ENCODE measurements at regions not wholly inside any gene's neighbourhood (a gene's known extent, or its start where the extent isn't known, plus 50 kb on each side); places are given as distances from the start of the nearest gene placed in this dataset.

GRCh38 chr21:19461481-19462205 lies 1058.1 kb upstream of the TMPRSS15 start:
- H4K20me1 ChIP-seq (replicated peaks; ENCODE audit: control insufficient read depth, extremely low read depth, insufficient read depth, low read length): no peaks in the 10 kb centered on the region
- ChIA-PET CTCF (no interaction called here), POLR2A (no interaction called here)
- no peak overlapping the region for H3K4me2 ChIP-seq (ENCODE audit: insufficient read depth, low read length)
- no peak for DNase-seq (ENCODE audit: low read depth, low spot score)
- H3K9ac ChIP-seq (replicated peaks; ENCODE audit: extremely low read depth, insufficient read depth, low read length): no peak overlapping the region
- intact Hi-C loops (cut with micrococcal nuclease) (no loop called here), dilution Hi-C loops (cut with MboI; ENCODE audit: extremely low pct_ligation_motif_present, low sequenced_read_pairs) (no loop called here)
- no TSS peak for BruUV-seq (replicated peaks)
- H3K9me3 ChIP-seq (replicated peaks; ENCODE audit: control insufficient read depth, insufficient read depth, low read length): no peaks in the 10 kb centered on the region
- H3K4me1 ChIP-seq (ENCODE audit: control insufficient read depth, extremely low read depth, insufficient read depth, low read length): no peaks in the 10 kb centered on the region
- H3K79me2 ChIP-seq (ENCODE audit: control insufficient read depth, insufficient read depth, low read length): no peaks in the 10 kb centered on the region
- H3K27me3 ChIP-seq (ENCODE audit: control insufficient read depth in 2 of 2, insufficient read depth in 2 of 2, low read length in 2 of 2): no peaks in the 10 kb centered on the region
- TF ChIP-seq EZH2 (IDR thresholded peaks at IDR 0.05; ENCODE audit: borderline replicate concordance, low read depth, low read length, severe bottlenecking) (no peak), JUN (IDR thresholded peaks at IDR 0.05; ENCODE audit: borderline replicate concordance, insufficient read depth, insufficient read length, low read depth) (no peak), FOS (IDR thresholded peaks at IDR 0.05; ENCODE audit: borderline replicate concordance, insufficient read depth, low read length) (no peak), MAX (IDR thresholded peaks at IDR 0.05; ENCODE audit: insufficient read depth, insufficient read length) (no peak), GATA2 (IDR thresholded peaks at IDR 0.05; ENCODE audit: insufficient read depth, insufficient read length, low read depth, low read length) (no peak), MYC (IDR thresholded peaks at IDR 0.05; ENCODE audit: low read depth, low read length) (no peak), POLR2A (IDR thresholded peaks at IDR 0.05; ENCODE audit: low read depth, low read length) (no peak), POLR2AphosphoS5 (IDR thresholded peaks at IDR 0.05; ENCODE audit: insufficient read depth, low read depth, low read length) (no peak), CTCF (IDR thresholded peaks at IDR 0.05; ENCODE audit: extremely low read depth in 1 of 2, insufficient read depth in 1 of 2, low read depth in 1 of 2, low read length in 2 of 2) (no peak)
- no peak overlapping the region for H3K27ac ChIP-seq (ENCODE audit: insufficient read depth, low read depth, low read length)
- H3K36me3 ChIP-seq (ENCODE audit: control insufficient read depth in 2 of 2, extremely low read depth in 1 of 2, insufficient read depth in 2 of 2, low read length in 2 of 2): no peaks in the 10 kb centered on the region
- no peak overlapping the region for H3K4me3 ChIP-seq (replicated peaks in 1 of 3; ENCODE audit: insufficient read depth in 1 of 3, low read depth in 1 of 3, low read length in 3 of 3)
- H2AFZ ChIP-seq (ENCODE audit: low read depth, low read length): no peak overlapping the region
- no peak for FAIRE-seq
- no peaks in the 10 kb centered on the region for H3K9me1 ChIP-seq (replicated peaks; ENCODE audit: control insufficient read depth, extremely low read depth, insufficient read depth, low read length)

Data from endothelial cell of umbilical vein (primary cell).